ENCODE measurements at regions not wholly inside any gene's neighbourhood (a gene's known extent, or its start where the extent isn't known, plus 50 kb on each side); places are given as distances from the start of the nearest gene placed in this dataset.
"Not testable (repeated sequence)": the region's sequence is repeated elsewhere in the genome, so short reads cannot be mapped to it uniquely, and the experiment has no call there.

- 79% methylated on average over 8 of the region's 19 CpGs for WGBS (ENCODE audit: insufficient coverage)
- CTCF ChIA-PET = no interaction called here
These were observed 694.7 kb upstream of the SALL1 start for GRCh38 chr16:51845586-51846305.

GRCh38 chr16:51839727-51840462 lies 688.8 kb upstream of the SALL1 start:
- no CpG with 5 or more reads among the region's 1 CpG for WGBS (ENCODE audit: insufficient coverage)
- no peak for ATAC-seq (replicated peaks in 1 of 4)
- Mint-ChIP-seq H3K4me3 (no peak overlapping the region), H3K36me3 (no peaks in the 10 kb centered on the region), H3K27ac (no peak overlapping the region), H3K9me3 (peaks cover 3 to 9% (median 4%) of the 10 kb centered on the region in 3 donors), H3K4me1 (no peaks in the 10 kb centered on the region), H3K27me3 (no peaks in the 10 kb centered on the region)
- Histone ChIP-seq H3K27me3 (replicated peaks in 1 of 2; ENCODE audit: control insufficient read depth in 2 of 2, extremely low read depth in 1 of 2, insufficient read depth in 2 of 2, low read length in 1 of 2) (no peaks in the 10 kb centered on the region), H3K36me3 (ENCODE audit: control insufficient read depth in 2 of 2, extremely low read depth in 1 of 2, insufficient read depth in 1 of 2, low read length in 1 of 2) (no peaks in the 10 kb centered on the region), H3K4me1 (ENCODE audit: control insufficient read depth in 1 of 2, extremely low read depth in 1 of 2, insufficient read depth in 2 of 2, low read length in 2 of 2) (no peaks in the 10 kb centered on the region), H3K27ac (ENCODE audit: low read length) (no peak overlapping the region), H3K9me3 (no peaks in the 10 kb centered on the region), H3K4me3 (ENCODE audit: control insufficient read depth in 1 of 2, extremely low read depth in 1 of 2, low read length in 1 of 2) (no peak overlapping the region)
- no peak for DNase-seq
- ChIA-PET POLR2A (no interaction called here), CTCF (no interaction called here)

More at GRCh38 chr16:51845586-51846305, 694.7 kb upstream of the SALL1 start:
- Histone ChIP-seq H3K27ac (ENCODE audit: low read length) (no peak overlapping the region), H3K4me1 (ENCODE audit: control insufficient read depth in 1 of 2, extremely low read depth in 1 of 2, insufficient read depth in 2 of 2, low read length in 2 of 2) (no peaks in the 10 kb centered on the region), H3K4me3 (ENCODE audit: control insufficient read depth in 1 of 2, extremely low read depth in 1 of 2, low read length in 1 of 2) (no peak overlapping the region), H3K27me3 (replicated peaks in 1 of 2; ENCODE audit: control insufficient read depth in 2 of 2, extremely low read depth in 1 of 2, insufficient read depth in 2 of 2, low read length in 1 of 2) (no peaks in the 10 kb centered on the region), H3K36me3 (ENCODE audit: control insufficient read depth in 2 of 2, extremely low read depth in 1 of 2, insufficient read depth in 1 of 2, low read length in 1 of 2) (no peaks in the 10 kb centered on the region), H3K9me3 (no peaks in the 10 kb centered on the region)
- POLR2A ChIA-PET = no interaction called here
- no peaks in the 10 kb centered on the region for H3K4me1 Mint-ChIP-seq
- ATAC-seq (replicated peaks in 1 of 4) = no peak
- no peak overlapping the region for H3K27ac Mint-ChIP-seq
- peaks cover under 1 to 11% (median 2%) of the 10 kb centered on the region in 3 donors for H3K9me3 Mint-ChIP-seq
- no peak overlapping the region for H3K4me3 Mint-ChIP-seq
- no peaks in the 10 kb centered on the region for H3K27me3 Mint-ChIP-seq
- H3K36me3 Mint-ChIP-seq = no peaks in the 10 kb centered on the region
- no peak for DNase-seq

- Histone ChIP-seq H3K4me3 (ENCODE audit: control insufficient read depth in 1 of 2, extremely low read depth in 1 of 2, low read length in 1 of 2) (no peak overlapping the region), H3K4me1 (ENCODE audit: control insufficient read depth in 1 of 2, extremely low read depth in 1 of 2, insufficient read depth in 2 of 2, low read length in 2 of 2) (no peaks in the 10 kb centered on the region), H3K27ac (ENCODE audit: low read length) (no peak overlapping the region), H3K27me3 (replicated peaks in 1 of 2; ENCODE audit: control insufficient read depth in 2 of 2, extremely low read depth in 1 of 2, insufficient read depth in 2 of 2, low read length in 1 of 2) (no peaks in the 10 kb centered on the region), H3K9me3 (no peaks in the 10 kb centered on the region), H3K36me3 (ENCODE audit: control insufficient read depth in 2 of 2, extremely low read depth in 1 of 2, insufficient read depth in 1 of 2, low read length in 1 of 2) (no peaks in the 10 kb centered on the region)
- ChIA-PET POLR2A (no interaction called here), CTCF (no interaction called here)
- Mint-ChIP-seq H3K4me3 (no peak overlapping the region), H3K4me1 (no peaks in the 10 kb centered on the region), H3K27ac (no peak overlapping the region), H3K9me3 (peaks cover 2 to 10% (median 4%) of the 10 kb centered on the region in 3 donors), H3K36me3 (no peaks in the 10 kb centered on the region), H3K27me3 (no peaks in the 10 kb centered on the region)
- ATAC-seq (replicated peaks in 1 of 4) (no peak), DNase-seq (no peak)
- WGBS (ENCODE audit: insufficient coverage) = no CpG with 5 or more reads among the region's 3 CpGs
These were observed 683.7 kb upstream of the SALL1 start for GRCh38 chr16:51834794-51835193.

- H3K4me1 Mint-ChIP-seq = no peaks in the 10 kb centered on the region
- WGBS (ENCODE audit: insufficient coverage) = 100% methylated on average over 4 of the region's 10 CpGs
- no peaks in the 10 kb centered on the region for H3K4me1 ChIP-seq (ENCODE audit: control insufficient read depth in 1 of 2, extremely low read depth in 1 of 2, insufficient read depth in 2 of 2, low read length in 2 of 2)
- no peaks in the 10 kb centered on the region for H3K9me3 ChIP-seq
- DNase-seq (no peak), ATAC-seq (replicated peaks in 1 of 4) (no peak)
- peaks cover 2 to 8% (median 4%) of the 10 kb centered on the region in 3 donors for H3K9me3 Mint-ChIP-seq
- no peak overlapping the region for H3K4me3 Mint-ChIP-seq
- H3K36me3 Mint-ChIP-seq = no peaks in the 10 kb centered on the region
- H3K27me3 Mint-ChIP-seq = no peaks in the 10 kb centered on the region
- ChIA-PET POLR2A (no interaction called here), CTCF (no interaction called here)
- H3K27me3 ChIP-seq (replicated peaks in 1 of 2; ENCODE audit: control insufficient read depth in 2 of 2, extremely low read depth in 1 of 2, insufficient read depth in 2 of 2, low read length in 1 of 2) = no peaks in the 10 kb centered on the region
- H3K36me3 ChIP-seq (ENCODE audit: control insufficient read depth in 2 of 2, extremely low read depth in 1 of 2, insufficient read depth in 1 of 2, low read length in 1 of 2) = no peaks in the 10 kb centered on the region
- H3K27ac ChIP-seq (ENCODE audit: low read length) = no peak overlapping the region
- H3K4me3 ChIP-seq (ENCODE audit: control insufficient read depth in 1 of 2, extremely low read depth in 1 of 2, low read length in 1 of 2) = no peak overlapping the region
- H3K27ac Mint-ChIP-seq = no peak overlapping the region
These were observed 683.1 kb upstream of the SALL1 start for GRCh38 chr16:51834133-51834532.

GRCh38 chr16:51831595-51832367 lies 680.7 kb upstream of the SALL1 start:
- ATAC-seq (replicated peaks in 1 of 4) = no peak

GRCh38 chr16:51831034-51831433 lies 680.0 kb upstream of the SALL1 start:
- H3K27ac ChIP-seq (ENCODE audit: low read length); H3K9me3 ChIP-seq; H3K4me3 Mint-ChIP-seq; H3K27me3 Mint-ChIP-seq; H3K4me1 ChIP-seq (ENCODE audit: control insufficient read depth in 1 of 2, extremely low read depth in 1 of 2, insufficient read depth in 2 of 2, low read length in 2 of 2); H3K36me3 Mint-ChIP-seq; DNase-seq; H3K27ac Mint-ChIP-seq; POLR2A ChIA-PET; H3K36me3 ChIP-seq (ENCODE audit: control insufficient read depth in 2 of 2, extremely low read depth in 1 of 2, insufficient read depth in 1 of 2, low read length in 1 of 2); H3K4me3 ChIP-seq (ENCODE audit: control insufficient read depth in 1 of 2, extremely low read depth in 1 of 2, low read length in 1 of 2); ATAC-seq (replicated peaks in 1 of 4); H3K27me3 ChIP-seq (replicated peaks in 1 of 2; ENCODE audit: control insufficient read depth in 2 of 2, extremely low read depth in 1 of 2, insufficient read depth in 2 of 2, low read length in 1 of 2); H3K4me1 Mint-ChIP-seq: not testable (repeated sequence)
- CTCF ChIA-PET = interaction anchor here in 1 of 2 donors (0.6 kb wide), 1 partner anchor 21 kb away, joined by 3 read pairs; no protein-coding TSS in a partner anchor
- peaks cover 4 to 11% (median 8%) of the 10 kb centered on the region in 3 donors for H3K9me3 Mint-ChIP-seq
- no CpG with 5 or more reads among the region's 6 CpGs for WGBS (ENCODE audit: insufficient coverage)

More at GRCh38 chr16:51831595-51832367, 680.7 kb upstream of the SALL1 start:
- POLR2A ChIA-PET = no interaction called here
- no peaks in the 10 kb centered on the region for H3K4me1 ChIP-seq (ENCODE audit: control insufficient read depth in 1 of 2, extremely low read depth in 1 of 2, insufficient read depth in 2 of 2, low read length in 2 of 2)
- H3K36me3 ChIP-seq (ENCODE audit: control insufficient read depth in 2 of 2, extremely low read depth in 1 of 2, insufficient read depth in 1 of 2, low read length in 1 of 2) = no peaks in the 10 kb centered on the region
- no peak overlapping the region for H3K4me3 ChIP-seq (ENCODE audit: control insufficient read depth in 1 of 2, extremely low read depth in 1 of 2, low read length in 1 of 2)
- Mint-ChIP-seq H3K4me3 (no peak overlapping the region), H3K9me3 (peaks cover 4 to 11% (median 8%) of the 10 kb centered on the region in 3 donors), H3K27ac (no peak overlapping the region), H3K36me3 (no peaks in the 10 kb centered on the region), H3K4me1 (no peaks in the 10 kb centered on the region), H3K27me3 (no peaks in the 10 kb centered on the region)
- no peak overlapping the region for H3K27ac ChIP-seq (ENCODE audit: low read length)
- H3K27me3 ChIP-seq (replicated peaks in 1 of 2; ENCODE audit: control insufficient read depth in 2 of 2, extremely low read depth in 1 of 2, insufficient read depth in 2 of 2, low read length in 1 of 2) = no peaks in the 10 kb centered on the region
- CTCF ChIA-PET = interaction anchor here in 1 of 2 donors (0.6 kb wide), 1 partner anchor 20 kb away, joined by 3 read pairs; no protein-coding TSS in a partner anchor
- no peak for DNase-seq
- H3K9me3 ChIP-seq = no peaks in the 10 kb centered on the region
- WGBS (ENCODE audit: insufficient coverage) = 46% methylated on average over 2 of the region's 6 CpGs
